ENCODE measurements at regions not wholly inside any gene's neighbourhood (a gene's known extent, or its start where the extent isn't known, plus 50 kb on each side); places are given as distances from the start of the nearest gene placed in this dataset.

DNA sequence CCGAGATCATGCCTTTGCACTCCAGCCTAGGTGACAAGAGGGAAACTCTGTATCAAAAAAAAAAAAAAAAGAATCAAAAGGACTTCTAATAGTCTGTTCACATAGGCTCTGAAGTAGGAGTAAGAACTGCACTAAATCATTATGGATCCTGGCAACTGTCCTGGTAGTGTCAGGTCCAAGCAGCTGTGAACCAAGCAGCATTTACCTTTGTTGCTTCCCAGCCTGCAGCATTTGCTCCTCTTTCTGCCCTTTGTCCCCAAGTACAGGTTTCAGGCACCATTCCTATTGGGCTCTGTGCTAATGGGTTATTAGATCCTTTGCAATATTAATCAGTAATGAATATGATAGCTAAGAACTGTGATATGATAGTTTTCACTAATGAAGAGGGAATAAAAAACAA lies 77.4 kb upstream of the NBEA start:
- TF ChIP-seq, protein P1, sequence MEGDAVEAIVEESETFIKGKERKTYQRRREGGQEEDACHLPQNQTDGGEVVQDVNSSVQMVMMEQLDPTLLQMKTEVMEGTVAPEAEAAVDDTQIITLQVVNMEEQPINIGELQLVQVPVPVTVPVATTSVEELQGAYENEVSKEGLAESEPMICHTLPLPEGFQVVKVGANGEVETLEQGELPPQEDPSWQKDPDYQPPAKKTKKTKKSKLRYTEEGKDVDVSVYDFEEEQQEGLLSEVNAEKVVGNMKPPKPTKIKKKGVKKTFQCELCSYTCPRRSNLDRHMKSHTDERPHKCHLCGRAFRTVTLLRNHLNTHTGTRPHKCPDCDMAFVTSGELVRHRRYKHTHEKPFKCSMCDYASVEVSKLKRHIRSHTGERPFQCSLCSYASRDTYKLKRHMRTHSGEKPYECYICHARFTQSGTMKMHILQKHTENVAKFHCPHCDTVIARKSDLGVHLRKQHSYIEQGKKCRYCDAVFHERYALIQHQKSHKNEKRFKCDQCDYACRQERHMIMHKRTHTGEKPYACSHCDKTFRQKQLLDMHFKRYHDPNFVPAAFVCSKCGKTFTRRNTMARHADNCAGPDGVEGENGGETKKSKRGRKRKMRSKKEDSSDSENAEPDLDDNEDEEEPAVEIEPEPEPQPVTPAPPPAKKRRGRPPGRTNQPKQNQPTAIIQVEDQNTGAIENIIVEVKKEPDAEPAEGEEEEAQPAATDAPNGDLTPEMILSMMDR (IDR thresholded peaks at IDR 0.05), result no peak
- TF ChIP-seq ZFX (IDR thresholded peaks at IDR 0.05; ENCODE audit: borderline replicate concordance), result no peak

All from 22Rv1 (cell line).